GM21528 (cell line): ENCODE measurements at regions not wholly inside any gene's neighbourhood (a gene's known extent, or its start where the extent isn't known, plus 50 kb on each side); places are given as distances from the start of the nearest gene placed in this dataset.
"Not testable (repeated sequence)": the region's sequence is repeated elsewhere in the genome, so short reads cannot be mapped to it uniquely, and the experiment has no call there.

ENCODE experiments used
- ATAC-seq: cut with Tn5 transposase; IDR thresholded peaks from one replicate; pipeline ENCODE4 v1.9.1; 2021; ENCODE audit warnings: mild to moderate bottlenecking, moderate library complexity; ENCODE audit not compliant: unreplicated experiment, low FRiP score

DNA sequence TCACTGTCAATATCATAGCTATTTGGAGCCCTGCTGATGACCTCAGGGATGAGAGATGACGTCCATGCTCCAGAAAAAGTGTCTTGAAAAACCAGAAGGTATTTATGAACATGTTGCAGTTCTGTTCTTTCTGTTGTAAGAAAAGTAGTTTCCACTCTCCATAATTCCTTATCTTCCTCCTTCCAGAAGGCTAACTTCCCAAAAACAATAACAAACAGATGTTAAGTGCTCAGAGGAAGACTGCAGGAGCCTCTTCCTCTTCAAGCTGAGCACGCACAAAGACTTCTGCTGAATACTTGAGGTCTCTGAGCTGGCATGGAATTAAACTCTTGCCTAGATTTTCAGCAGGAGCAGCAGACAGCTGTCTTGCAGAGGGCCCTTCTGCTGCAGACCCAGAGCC lies 434.5 kb upstream of the KLHL29 start:
- no peak for ATAC-seq

DNA sequence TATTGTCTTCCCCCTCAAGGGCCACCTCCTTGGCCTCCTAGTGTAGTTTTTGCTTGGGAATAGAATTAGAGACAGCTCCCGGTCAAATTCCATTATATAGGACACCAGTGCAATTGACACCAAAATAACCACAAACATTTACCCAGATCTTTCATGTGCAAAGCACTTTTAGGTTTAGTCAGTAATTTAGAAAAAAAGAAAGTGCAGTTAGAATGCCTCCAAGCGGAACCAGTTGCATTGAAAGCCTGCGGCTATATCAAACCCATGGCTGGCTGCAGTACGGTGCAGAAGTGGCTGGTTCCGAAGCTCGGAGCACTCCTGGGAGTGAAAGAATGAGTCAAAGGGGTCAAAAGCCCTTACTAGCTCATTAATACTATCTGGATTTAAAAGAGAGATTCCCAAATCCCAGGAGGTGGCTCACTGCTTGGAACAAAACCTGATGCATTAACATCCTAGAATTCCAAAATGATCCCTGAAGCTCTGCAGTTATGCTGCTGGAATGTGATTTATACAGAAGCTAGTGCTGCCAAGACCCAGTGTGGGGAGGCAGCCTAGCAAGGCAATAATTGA lies 432.2 kb upstream of the KLHL29 start:
- no peak for ATAC-seq

DNA sequence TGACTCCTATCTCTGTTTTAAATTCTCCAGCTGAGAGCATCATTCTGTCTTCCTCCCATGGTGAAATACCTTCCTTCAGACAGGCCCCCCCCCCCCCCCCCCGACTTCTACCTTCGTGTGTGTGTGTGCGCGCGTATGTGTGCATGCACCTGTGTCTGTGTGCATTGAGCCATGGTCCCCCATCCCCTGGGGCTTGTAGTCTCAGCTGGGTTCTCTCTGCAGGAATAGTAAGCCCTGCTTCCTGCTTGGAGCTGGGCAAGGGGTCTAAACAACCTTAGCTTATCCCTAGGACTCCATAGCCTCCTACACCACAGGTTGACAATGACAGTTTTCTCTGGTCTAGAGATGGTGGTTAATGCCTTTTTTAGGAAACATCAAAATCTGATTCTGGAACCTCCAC lies 427.5 kb upstream of the KLHL29 start:
- ATAC-seq, result no peak

DNA sequence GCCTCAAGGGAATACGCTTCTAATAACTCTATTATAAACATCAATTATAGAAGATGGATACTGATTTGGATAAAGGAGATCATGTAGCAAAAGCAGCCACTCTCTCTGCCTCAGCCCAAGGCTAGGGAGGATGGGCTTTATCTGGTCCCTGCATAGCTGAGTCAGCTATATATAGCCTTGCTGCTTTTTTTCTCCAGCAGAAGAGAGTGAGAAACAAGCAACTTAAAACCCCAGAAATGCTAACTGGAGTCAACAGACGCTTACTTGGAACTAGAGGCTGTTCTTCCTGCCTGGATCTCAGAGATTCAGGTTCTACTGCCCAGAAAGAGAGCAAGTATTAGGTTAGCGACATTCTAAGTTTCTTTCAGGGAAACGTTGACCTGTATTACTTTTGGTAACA lies 426.7 kb upstream of the KLHL29 start:
- no peak for ATAC-seq

DNA sequence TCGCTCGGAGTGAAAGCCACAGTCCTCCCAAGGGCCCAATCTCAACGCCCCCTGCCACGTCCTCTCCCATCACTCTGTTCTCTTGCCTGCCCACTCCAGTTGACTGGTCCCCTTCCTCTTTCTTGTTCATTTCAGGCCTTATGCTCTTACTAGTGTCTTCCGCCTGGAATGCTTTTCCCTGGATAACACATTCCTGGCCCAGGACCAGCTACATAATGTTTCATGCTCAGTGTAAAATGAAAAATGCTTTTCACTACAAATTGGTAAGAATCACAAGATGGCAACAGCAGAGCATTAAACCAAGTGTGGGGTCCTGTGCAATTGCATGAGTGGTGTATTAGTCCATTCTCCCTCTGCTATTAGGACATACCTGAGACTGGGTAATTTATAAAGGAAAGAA lies 417.2 kb upstream of the KLHL29 start:
- no peak for ATAC-seq

DNA sequence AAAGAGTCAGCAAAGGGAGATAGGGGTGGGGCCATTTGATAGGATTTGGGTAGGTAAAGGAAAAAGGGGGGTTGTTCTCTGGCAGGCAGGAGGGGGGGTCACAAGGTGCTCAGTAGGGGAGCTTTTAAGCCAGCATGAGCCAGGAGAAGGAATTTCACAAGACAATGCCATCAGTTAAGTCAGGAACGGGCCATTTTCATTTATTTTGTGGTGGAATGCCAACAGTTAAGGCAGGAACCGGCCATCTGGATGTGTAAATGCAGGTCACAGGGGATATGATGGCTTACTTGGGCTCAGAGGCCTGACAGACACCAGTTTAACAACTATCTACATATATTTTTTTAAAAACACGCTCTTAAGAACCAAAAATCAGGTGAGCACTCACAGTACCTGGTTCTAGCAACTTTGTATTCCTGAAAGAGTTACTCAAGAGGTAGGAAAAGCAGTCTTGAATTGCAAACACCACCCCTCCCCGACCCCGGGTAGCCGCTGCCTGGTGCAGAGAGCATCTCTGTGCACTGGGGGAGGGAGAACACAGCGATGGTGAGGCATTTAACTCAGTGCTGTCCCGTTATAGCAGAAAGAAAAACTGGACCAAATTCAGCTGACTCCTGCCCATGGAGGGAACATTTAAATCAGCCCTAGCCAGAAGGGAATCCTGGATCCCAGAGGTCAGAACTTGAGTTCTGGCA lies 414.5 kb upstream of the KLHL29 start:
- ATAC-seq, result no peak

DNA sequence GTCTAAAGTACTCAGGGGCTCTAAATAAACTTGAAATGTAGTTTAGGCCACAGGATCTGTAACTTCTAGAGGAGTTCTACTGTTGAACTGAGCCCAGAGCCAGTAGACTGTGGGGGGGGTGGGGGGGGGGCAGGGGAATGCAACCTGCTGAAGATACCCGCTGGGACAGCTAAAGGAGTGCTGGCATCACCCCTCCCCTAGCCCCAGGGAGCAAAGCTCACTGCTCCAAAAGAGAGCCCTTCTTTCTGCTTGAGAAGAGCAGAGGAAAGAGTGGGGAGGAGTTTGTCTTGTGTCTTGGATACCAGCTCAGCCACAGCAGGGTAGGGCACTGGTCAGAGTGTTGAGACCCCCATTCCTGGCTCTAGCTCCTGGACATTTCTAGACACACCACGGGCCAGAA lies 414.0 kb upstream of the KLHL29 start:
- no peak for ATAC-seq

DNA sequence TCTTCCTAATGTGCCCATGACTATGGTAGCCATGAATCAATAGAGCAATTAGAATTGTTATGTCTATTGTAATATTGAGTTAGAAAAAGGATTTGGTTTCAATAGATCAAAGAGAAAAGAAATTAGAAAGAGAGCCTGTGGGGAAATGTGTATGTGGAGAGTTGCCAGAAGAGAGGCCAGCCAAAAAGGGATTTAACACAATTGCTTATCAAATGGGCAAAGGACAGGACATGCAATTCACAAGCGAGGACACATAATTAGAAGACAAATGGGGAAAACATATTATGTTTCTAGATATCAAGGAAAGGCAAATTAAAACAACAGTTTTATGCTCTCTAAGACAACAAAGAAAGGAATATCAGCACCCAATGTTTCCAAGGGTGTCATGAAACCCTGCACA lies 403.2 kb upstream of the KLHL29 start:
- no peak for ATAC-seq

DNA sequence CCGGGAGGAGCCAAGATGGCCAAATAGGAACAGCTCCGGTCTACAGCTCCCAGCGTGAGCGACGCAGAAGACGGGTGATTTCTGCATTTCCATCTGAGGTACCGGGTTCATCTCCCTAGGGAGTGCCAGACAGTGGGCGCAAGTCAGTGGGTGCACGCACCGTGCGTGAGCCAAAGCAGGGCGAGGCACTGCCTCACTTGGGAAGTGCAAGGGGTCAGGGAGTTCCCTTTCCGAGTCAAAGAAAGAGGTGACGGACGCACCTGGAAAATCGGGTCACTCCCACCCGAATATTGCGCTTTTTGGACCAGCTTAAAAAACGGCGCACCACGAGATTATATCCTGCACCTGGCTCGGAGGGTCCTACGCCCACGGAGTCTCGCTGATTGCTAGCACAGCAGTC lies 400.8 kb upstream of the KLHL29 start:
- not testable (repeated sequence) for ATAC-seq

DNA sequence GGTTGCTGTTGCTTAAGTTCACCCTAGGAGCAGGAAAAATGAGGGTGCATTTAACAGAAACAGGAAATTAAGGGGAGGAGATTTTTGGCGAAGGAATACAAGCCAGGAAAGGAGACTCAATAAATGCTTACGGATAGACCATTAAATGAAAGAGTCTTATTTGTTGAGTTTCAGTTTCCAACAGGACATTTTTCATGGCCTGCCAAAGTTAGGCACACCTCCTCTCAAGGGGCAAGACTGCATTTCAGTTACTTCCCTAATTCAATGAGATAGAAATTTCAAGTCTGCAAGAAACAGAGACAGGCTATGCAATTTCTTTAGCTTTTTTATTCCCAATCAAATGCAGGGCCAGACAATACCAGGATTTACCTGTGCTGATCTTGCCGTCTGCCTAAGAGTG lies 394.7 kb upstream of the KLHL29 start:
- no peak for ATAC-seq

DNA sequence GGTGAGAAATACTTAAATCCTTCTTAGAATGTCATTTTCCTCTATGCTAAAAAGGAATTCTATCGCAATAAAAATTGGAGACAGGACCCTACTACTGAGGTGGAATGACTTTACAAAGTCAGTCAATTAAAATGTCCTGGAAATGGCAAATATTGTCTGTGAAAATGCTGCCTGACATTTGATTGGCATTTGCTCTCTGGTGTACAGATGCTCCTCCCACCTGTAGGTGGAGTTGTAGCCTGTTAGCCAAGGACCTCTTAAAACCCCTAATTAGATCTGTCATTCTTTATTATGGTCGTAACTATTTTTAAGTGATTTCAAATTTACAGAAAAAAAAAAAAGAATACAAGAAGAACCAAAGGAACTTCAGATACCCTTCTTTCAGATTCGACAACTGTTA lies 393.1 kb upstream of the KLHL29 start:
- no peak for ATAC-seq

DNA sequence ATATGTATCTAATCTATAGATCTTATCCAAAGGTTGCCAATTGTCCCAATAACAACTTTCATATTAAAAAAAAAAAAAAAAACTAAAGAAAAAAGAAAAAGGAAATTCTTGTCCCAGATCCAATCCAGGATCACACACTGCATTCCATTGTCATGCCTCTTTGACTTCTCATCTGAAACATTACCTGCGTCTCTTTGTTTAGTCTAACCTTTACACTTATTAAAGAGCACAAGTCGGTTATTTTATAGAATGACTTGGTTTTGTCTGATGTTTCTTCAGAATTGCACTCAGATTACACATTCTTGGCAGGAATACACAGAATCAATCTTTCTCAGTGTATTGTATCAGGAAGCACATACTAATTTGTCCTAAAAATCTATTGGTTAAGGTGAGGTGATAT lies 392.5 kb upstream of the KLHL29 start:
- ATAC-seq, result no peak

DNA sequence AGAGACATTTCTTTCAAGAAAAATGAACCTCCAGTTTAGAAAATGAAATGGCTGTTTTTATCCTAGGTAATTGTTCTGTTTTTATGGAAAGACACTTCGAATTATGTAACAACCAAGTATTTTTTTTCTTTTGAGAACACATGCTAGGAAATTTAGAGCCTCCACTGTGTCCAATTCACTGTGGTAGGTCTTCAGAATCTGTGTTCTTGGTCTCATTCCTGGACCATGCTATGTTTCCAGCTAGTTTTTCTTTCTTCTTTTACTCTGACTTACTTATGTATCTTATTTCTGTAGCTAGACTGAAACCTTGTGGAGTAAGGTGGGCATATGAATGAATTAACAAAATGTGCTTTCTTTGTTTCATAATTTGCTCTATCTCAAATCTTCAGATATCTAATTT lies 391.7 kb upstream of the KLHL29 start:
- ATAC-seq, result no peak

DNA sequence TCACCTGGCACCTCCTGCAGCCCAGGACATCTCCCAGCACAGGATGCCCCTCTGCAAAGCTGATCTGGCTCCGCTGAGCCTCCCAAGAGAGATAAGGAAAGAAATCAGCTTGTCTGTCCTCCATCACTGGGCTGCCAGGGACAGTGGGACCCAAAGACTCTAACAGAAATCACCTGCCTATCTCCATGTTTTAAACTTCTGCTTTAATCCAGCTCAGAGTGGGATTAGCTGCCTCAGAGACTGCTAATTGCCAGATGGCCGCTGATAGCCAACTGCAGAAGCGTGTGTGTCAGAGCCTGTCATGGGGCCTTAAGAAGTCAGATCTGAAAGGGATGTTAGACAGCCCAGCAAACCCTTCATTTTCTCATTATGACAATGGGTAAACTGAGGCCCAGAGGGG lies 389.4 kb upstream of the KLHL29 start:
- no peak for ATAC-seq

DNA sequence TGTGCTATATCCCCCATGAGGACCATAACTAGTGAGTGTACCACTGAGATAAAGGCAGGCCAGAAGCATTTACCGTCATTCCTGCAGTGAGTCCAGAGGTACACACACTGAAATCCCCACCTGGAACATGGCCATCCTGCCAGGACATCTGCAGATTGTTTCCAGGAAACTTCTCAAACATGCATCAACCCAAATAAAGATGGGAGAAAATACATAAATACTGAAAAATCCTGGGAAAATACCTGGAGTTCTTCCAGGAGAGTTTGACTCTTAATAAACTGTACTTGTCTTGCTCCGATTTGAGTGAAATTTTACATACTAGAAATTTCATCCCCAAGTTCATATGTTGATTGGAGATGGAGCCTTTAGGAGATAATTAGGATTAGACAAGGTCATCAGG lies 388.1 kb upstream of the KLHL29 start:
- no peak for ATAC-seq

DNA sequence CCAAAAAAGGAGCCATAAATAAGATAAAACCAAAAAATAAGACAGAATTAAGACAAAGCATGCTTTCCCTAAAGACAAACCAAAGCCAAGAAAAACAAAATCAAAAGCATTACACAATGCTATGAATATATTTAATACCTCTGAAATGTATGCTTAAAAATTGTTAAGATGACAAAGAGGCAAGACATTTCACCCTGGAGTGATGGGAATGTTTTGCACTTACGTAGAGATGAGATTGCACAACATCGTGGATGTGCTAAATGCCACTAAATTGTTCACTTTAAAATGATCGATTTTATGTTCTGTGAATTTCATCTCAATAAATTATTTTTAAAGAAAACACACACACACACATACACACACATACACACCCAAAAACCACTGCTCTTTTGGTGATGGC lies 386.6 kb upstream of the KLHL29 start:
- ATAC-seq, result no peak

DNA sequence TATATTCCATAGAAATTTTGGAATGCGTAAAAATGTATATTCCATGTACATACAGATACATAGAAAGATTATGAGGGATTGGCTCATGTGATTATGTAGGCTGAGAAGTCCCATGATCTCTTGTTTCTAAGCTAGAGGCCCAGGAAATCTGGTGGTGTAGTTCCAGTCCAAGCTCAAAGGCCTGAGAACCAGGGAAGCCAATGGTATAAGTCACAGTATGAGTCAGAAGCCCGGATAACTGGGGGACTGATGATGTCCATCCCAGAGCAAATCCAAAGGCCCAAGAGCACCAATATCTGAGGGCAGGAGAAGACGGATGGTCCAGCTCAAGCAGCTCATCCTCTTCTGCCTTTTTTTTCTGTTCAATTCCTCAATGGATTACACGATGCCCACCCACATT lies 385.0 kb upstream of the KLHL29 start:
- ATAC-seq, result no peak

DNA sequence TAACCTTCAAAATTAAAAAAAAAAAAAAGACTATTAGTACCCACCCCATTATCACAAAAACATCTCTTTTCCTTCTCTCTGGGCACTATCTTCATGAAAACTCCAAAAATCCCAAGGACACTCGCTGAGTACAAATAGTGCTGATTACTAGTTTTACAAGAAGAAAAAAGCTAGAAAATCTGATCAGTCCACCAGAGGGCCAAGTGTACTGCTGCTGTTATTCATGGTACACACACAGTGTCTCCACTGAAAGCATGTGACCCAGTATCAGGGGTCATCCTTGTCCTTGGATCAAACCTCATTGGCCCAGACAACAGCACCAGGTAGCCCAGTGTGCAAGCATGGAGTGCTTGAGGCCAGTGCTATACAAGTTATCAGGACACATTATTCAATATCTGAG lies 382.7 kb upstream of the KLHL29 start:
- no peak for ATAC-seq

DNA sequence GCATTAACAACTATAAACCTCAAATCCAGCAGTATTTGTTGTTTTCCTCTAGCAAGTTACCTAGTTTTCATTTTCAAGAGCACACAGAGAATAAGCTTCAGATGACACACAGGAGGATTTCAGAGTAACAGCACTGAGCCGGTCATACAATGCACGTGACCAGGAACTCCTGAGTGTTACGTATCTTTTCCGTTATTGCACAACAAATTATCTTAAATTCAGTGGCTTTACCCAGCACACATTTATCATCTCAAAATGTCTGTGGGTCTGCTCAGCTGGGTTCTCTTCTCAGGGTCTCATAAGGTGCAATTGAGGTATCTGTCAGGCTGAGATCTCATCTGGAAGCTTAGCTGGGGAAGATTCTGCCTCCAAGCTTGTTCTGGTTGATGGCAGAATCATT lies 379.5 kb upstream of the KLHL29 start:
- no peak for ATAC-seq

DNA sequence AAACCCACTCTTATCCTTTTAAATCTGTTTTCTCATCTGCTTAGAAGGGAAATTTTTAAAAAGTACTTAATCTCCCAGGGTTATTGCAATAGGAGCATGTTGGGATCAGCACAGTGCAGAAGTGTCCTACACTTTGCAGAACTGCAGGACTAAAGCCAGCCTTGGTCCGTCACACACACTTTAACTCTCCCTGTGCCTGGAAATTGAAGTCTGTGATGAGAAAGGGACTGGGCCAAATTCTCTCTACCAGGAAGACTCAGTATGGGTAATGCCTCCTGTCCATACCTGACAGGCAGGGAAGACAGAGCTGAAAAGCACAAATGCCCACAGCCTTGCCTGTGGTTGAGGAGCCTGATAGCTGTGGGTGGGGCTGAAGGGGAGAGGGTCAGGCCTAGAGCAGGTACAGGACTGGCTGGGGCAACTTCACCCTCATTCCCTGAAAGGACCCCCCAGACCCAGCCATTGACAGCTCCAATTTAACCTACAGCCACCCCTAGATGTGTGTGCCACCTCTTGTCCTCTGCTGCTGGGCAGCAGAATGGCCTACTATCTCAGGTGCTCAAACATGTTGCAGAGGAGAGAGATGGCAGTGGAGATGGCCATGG lies 377.2 kb upstream of the KLHL29 start:
- no peak for ATAC-seq

DNA sequence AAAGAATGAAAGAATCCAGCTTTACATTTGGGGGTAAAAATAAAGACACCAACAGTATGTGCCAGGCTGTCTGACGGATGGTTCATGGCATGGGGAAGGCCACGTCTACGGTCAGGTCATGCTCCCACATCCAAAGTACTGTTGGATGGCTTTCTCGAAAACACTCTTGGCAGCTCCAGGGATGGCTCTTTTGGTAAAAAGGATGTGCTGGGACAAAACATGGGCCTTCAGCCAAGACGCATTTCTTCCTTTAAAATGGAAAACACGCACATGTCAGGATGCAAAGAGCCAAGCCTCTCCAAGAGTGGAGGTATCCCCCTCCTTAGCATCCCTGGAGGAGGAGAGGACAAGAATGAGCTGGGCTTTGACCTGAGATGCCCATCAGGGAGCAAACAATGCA lies 376.5 kb upstream of the KLHL29 start:
- no peak for ATAC-seq

DNA sequence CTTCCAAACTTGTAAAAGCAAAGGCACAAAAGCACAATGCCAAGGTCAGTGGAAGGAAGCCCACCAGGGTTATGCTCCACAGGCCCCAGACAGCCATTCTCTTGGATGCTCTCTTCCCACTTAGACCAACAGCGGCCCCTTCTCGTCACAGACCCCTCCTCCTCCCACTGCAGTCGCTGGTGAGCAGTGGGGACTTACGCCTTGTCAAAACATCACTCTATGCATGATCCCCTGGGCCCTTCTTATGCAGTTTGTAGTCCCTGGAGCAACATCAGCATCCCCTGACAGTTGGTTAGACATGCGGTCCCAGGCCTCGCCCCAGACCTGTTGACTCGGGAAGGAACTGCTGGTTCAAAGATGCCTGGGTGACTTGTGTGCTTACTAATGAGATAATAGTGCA lies 376.0 kb upstream of the KLHL29 start:
- ATAC-seq, result no peak
